HCT116 (cell line): ENCODE measurements at regions not wholly inside any gene's neighbourhood (a gene's known extent, or its start where the extent isn't known, plus 50 kb on each side); places are given as distances from the start of the nearest gene placed in this dataset.

Experiments
- ATAC-seq: fragments of 200-7000 bp; cut with Tn5 transposase; 2 replicates; pipeline ENCODE4 v1.9.1; 2020; ENCODE audit warnings: mild to moderate bottlenecking, moderate library complexity
- BruUV-seq: library from RNA; stranded (reverse); fragments of 400-500 nt; replicated peaks from 2 replicates; lab custom pipeline; 2021; lab: Mats Ljungman, UMichigan
- CTCF ChIA-PET: fragments of 300-600 bp; sonication (Branson Sonifier 250); formaldehyde crosslinking; loops from one replicate; lab custom pipeline; 2021; ENCODE audit warnings: antibody characterized with exemption; lab: Charles Lee
- POLR2A ChIA-PET: fragments of 300-600, 350-600 bp; sonication (Branson Sonifier 250); formaldehyde crosslinking; loops from one replicate; lab custom pipeline; 2021; ENCODE audit warnings: antibody characterized with exemption; lab: Charles Lee
- RAD21 ChIA-PET, 2 experiments: fragments of 300-600 bp; sonication (Branson Sonifier 250); formaldehyde crosslinking; loops; one replicate each; lab custom pipeline; 2023; ENCODE audit warnings: low total read pairs in 2 of 2; ENCODE audit not compliant: uncharacterized antibody in 2 of 2, unreplicated experiment in 2 of 2, low non-redundant PET in 1 of 2; lab: Charles Lee
- DNase-seq: peaks from one replicate; pipeline ENCODE4 v3.0.0-alpha.2; 2010; ENCODE audit warnings: low read depth, low spot score
- H2AFZ ChIP-seq: fragments of 200-600 bp; shearing (Covaris generic), sonication (generic); 2 replicates; pipeline ENCODE4 v1.6.1; 2017; ENCODE audit warnings: low read depth, mixed run types, mixed read lengths, antibody characterized with exemption, low read length; ENCODE audit not compliant: poor library complexity, severe bottlenecking
- H3K27ac ChIP-seq: 2 replicates; pipeline ENCODE4 v1.5.1; 2012; ENCODE audit warnings: low read depth, low read length
- H3K27me3 ChIP-seq: fragments of 200-600 bp; sonication (generic); 2 replicates; pipeline ENCODE4 v1.6.1; 2016; ENCODE audit warnings: mixed run types, low read length, mixed read lengths; ENCODE audit not compliant: insufficient read depth
- H3K36me3 ChIP-seq, 2 experiments: fragments of 200-500 bp in 1 of 2; fragments of 200-600 bp in 1 of 2; sonication (Bioruptor generic) in 1 of 2; sonication (generic) in 1 of 2; 2 replicates each; pipeline versions ENCODE4 v1.5.1 to v1.6.1; 2014 to 2016; ENCODE audit warnings: low read length in 2 of 2, inconsistent platforms in 1 of 2, mixed read lengths in 1 of 2, mixed run types in 1 of 2; ENCODE audit not compliant: insufficient read depth in 2 of 2, control insufficient read depth in 1 of 2
- H3K4me1 ChIP-seq, 2 experiments: fragments of 200-600 bp in 1 of 2; sonication (generic) in 1 of 2; 2 replicates each; pipeline versions ENCODE4 v1.5.1 to v1.6.1; 2012 to 2017; ENCODE audit warnings: low read length in 2 of 2, inconsistent platforms in 1 of 2, mild to moderate bottlenecking in 1 of 2, mixed read lengths in 1 of 2, mixed run types in 1 of 2, moderate library complexity in 1 of 2; ENCODE audit not compliant: insufficient read depth in 2 of 2, control insufficient read depth in 1 of 2
- H3K4me2 ChIP-seq: fragments of 200-600 bp; sonication (generic); 2 replicates; pipeline ENCODE4 v1.6.1; 2017; ENCODE audit warnings: mixed run types, low read length, mixed read lengths
- H3K4me3 ChIP-seq, 2 experiments: fragments of 200-600 bp in 1 of 2; sonication (generic) in 1 of 2; replicated peaks in 1 of 2; 2 replicates each; pipeline ENCODE4 v1.5.1; 2011 to 2016; ENCODE audit warnings: low read length in 2 of 2, control low read depth in 1 of 2, low read depth in 1 of 2, mild to moderate bottlenecking in 1 of 2, mixed read lengths in 1 of 2, mixed run types in 1 of 2
- H3K79me2 ChIP-seq: fragments of 200-600 bp; sonication (generic); 2 replicates; pipeline ENCODE4 v1.6.1; 2017; ENCODE audit warnings: mild to moderate bottlenecking, mixed run types, low read length, moderate library complexity, mixed read lengths; ENCODE audit not compliant: insufficient read depth
- H3K9ac ChIP-seq: fragments of 200-600 bp; sonication (generic); 2 replicates; pipeline ENCODE4 v1.6.1; 2016; ENCODE audit warnings: low read length, mixed read lengths
- H3K9me2 ChIP-seq: fragments of 200-600 bp; sonication (generic), shearing (Covaris generic); 2 replicates; pipeline ENCODE4 v1.6.1; 2017; ENCODE audit warnings: mixed run types, mild to moderate bottlenecking, moderate library complexity; ENCODE audit not compliant: insufficient read depth
- H3K9me3 ChIP-seq, 2 experiments: fragments of 200-500 bp in 1 of 2; fragments of 200-600 bp in 1 of 2; sonication (Bioruptor generic) in 1 of 2; sonication (generic) in 1 of 2; 2 replicates each; pipeline ENCODE4 v1.6.1; 2014 to 2017; ENCODE audit warnings: low read length in 2 of 2, mixed read lengths in 2 of 2, inconsistent platforms in 1 of 2, low read depth in 1 of 2, mild to moderate bottlenecking in 1 of 2, mixed run types in 1 of 2, moderate library complexity in 1 of 2; ENCODE audit not compliant: control insufficient read depth in 1 of 2, insufficient read depth in 1 of 2
- H4K20me1 ChIP-seq: fragments of 200-600 bp; sonication (generic), shearing (Covaris generic); 2 replicates; pipeline ENCODE4 v1.6.1; 2017; ENCODE audit warnings: mixed run types, mild to moderate bottlenecking, moderate library complexity; ENCODE audit not compliant: insufficient read depth
- EGR1 ChIP-seq: IDR thresholded peaks from 2 replicates; pipeline ENCODE4 v1.6.1; 2012; ENCODE audit warnings: low read depth
- EZH2phosphoT487 ChIP-seq: fragments of 200-600 bp; IDR thresholded peaks from 2 replicates; pipeline ENCODE4 v1.6.1; 2018; ENCODE audit warnings: antibody characterized with exemption, borderline replicate concordance
- FOSL1 ChIP-seq: IDR thresholded peaks from 2 replicates; pipeline ENCODE4 v1.6.1; 2012; ENCODE audit warnings: low read depth
- JUND ChIP-seq: IDR thresholded peaks from 2 replicates; pipeline ENCODE4 v1.6.1; 2012
- SRF ChIP-seq: IDR thresholded peaks from 2 replicates; pipeline ENCODE4 v1.6.1; 2012; ENCODE audit warnings: low read depth
- YY1 ChIP-seq: IDR thresholded peaks from 2 replicates; pipeline ENCODE4 v1.6.1; 2011; ENCODE audit warnings: low read length, low read depth, moderate library complexity, mild to moderate bottlenecking; ENCODE audit not compliant: insufficient replicate concordance; ENCODE audit errors: extremely low read depth
- intact Hi-C: fragments of 100-400 bp; cut with micrococcal nuclease; formaldehyde crosslinking; loops from 2 replicates; pipeline ENCODE4 v1.10.0; 2022

GRCh38 chr10:65528986-65529385 lies 1396.8 kb upstream of the LRRTM3 start (continued):
- TF ChIP-seq YY1, result no peak

GRCh38 chr10:65531545-65531944 lies 1394.3 kb upstream of the LRRTM3 start:
- intact Hi-C loops, result no loop called here
- Histone ChIP-seq H3K27me3 (no peaks in the 10 kb centered on the region), H3K4me2 (no peak overlapping the region), H4K20me1 (no peaks in the 10 kb centered on the region), H2AFZ (no peak overlapping the region), H3K79me2 (no peaks in the 10 kb centered on the region), H3K9me2 (no peaks in the 10 kb centered on the region), H3K9me3 (no peaks in the 10 kb centered on the region), H3K27ac (no peak overlapping the region), H3K9ac (no peak overlapping the region), H3K4me3 (no peak overlapping the region), H3K4me1 (no peaks in the 10 kb centered on the region), H3K36me3 (no peaks in the 10 kb centered on the region)
- POLR2A ChIA-PET, result no interaction called here
- CTCF ChIA-PET, result no interaction called here
- RAD21 ChIA-PET, result no interaction called here
- DNase-seq, result no peak
- TF ChIP-seq EZH2phosphoT487 (no peak), SRF (no peak), JUND (no peak)
- ATAC-seq, result no peak
- BruUV-seq, result no TSS peak

- no TSS peak for BruUV-seq
- intact Hi-C loops, result no loop called here
- Histone ChIP-seq H3K4me2 (no peak overlapping the region), H3K79me2 (no peaks in the 10 kb centered on the region), H3K27me3 (no peaks in the 10 kb centered on the region), H3K4me1 (no peaks in the 10 kb centered on the region), H3K27ac (no peak overlapping the region), H3K9ac (no peak overlapping the region), H2AFZ (no peak overlapping the region), H3K9me3 (no peaks in the 10 kb centered on the region), H3K4me3 (no peak overlapping the region), H3K9me2 (no peaks in the 10 kb centered on the region), H3K36me3 (no peaks in the 10 kb centered on the region), H4K20me1 (no peaks in the 10 kb centered on the region)
- ChIA-PET POLR2A (no interaction called here), RAD21 (no interaction called here), CTCF (no interaction called here)
- no peak for TF ChIP-seq FOSL1
- TF ChIP-seq EGR1, result no peak
- ATAC-seq, result no peak
- DNase-seq, result no peak
Measured at GRCh38 chr10:65534771-65535170, 1391.1 kb upstream of the LRRTM3 start.
